Endothelial cell of umbilical vein (primary cell): ENCODE measurements at regions not wholly inside any gene's neighbourhood (a gene's known extent, or its start where the extent isn't known, plus 50 kb on each side); places are given as distances from the start of the nearest gene placed in this dataset.

ENCODE experiments used
- BruUV-seq: library from RNA; stranded (reverse); fragments of 400-500 nt; replicated peaks from 2 replicates; lab custom pipeline; 2021; lab: Mats Ljungman, UMichigan
- CTCF ChIA-PET: fragments of 300-600, 350-600 bp; sonication (Branson Sonifier 250); formaldehyde crosslinking; loops from one replicate; lab custom pipeline; 2021; ENCODE audit warnings: antibody characterized with exemption, inconsistent platforms; lab: Charles Lee
- POLR2A ChIA-PET: fragments of 300-600, 350-600 bp; sonication (Branson Sonifier 250); formaldehyde crosslinking; loops from one replicate; lab custom pipeline; 2021; ENCODE audit warnings: antibody characterized with exemption, inconsistent platforms; lab: Charles Lee
- DNase-seq: peaks from one replicate; pipeline ENCODE4 v3.0.0-alpha.2; 2011; ENCODE audit warnings: low read depth, low spot score
- FAIRE-seq: peaks from 2 replicates; lab custom pipeline; 2011; peaks lifted over from hg19 to GRCh38; lab: Jason Lieb, UNC
- H2AFZ ChIP-seq: 2 replicates; pipeline ENCODE4 v1.6.0; 2012; ENCODE audit warnings: low read depth, low read length, control low read depth, inconsistent platforms
- H3K27ac ChIP-seq: 2 replicates; pipeline ENCODE4 v1.5.1; 2011; ENCODE audit warnings: low read depth, mild to moderate bottlenecking, control low read depth, low read length, moderate library complexity; ENCODE audit not compliant: insufficient read depth
- H3K27me3 ChIP-seq, 2 experiments: 2 replicates each; pipeline versions ENCODE4 v1.6.0 to v1.6.1; 2011; ENCODE audit warnings: low read length in 2 of 2, mixed read lengths in 1 of 2; ENCODE audit not compliant: control insufficient read depth in 2 of 2, insufficient read depth in 2 of 2
- H3K36me3 ChIP-seq, 2 experiments: 2 replicates in 1 of 2; 3 replicates in 1 of 2; pipeline ENCODE4 v1.5.1; 2011; ENCODE audit warnings: low read length in 2 of 2, mild to moderate bottlenecking in 1 of 2, moderate library complexity in 1 of 2; ENCODE audit not compliant: control insufficient read depth in 2 of 2, insufficient read depth in 2 of 2; ENCODE audit errors: extremely low read depth in 1 of 2
- H3K4me1 ChIP-seq: 3 replicates; pipeline ENCODE4 v1.5.1; 2011; ENCODE audit warnings: mild to moderate bottlenecking, low read length; ENCODE audit not compliant: control insufficient read depth, insufficient read depth; ENCODE audit errors: extremely low read depth
- H3K4me2 ChIP-seq: 2 replicates; pipeline ENCODE4 v1.6.1; 2011; ENCODE audit warnings: low read length, control low read depth, mixed read lengths; ENCODE audit not compliant: insufficient read depth
- H3K4me3 ChIP-seq, 3 experiments: fragments of 200-600 bp in 1 of 3; sonication (generic), shearing (Covaris generic) in 1 of 3; replicated peaks in 1 of 3; 2 replicates each; pipeline ENCODE4 v1.5.1; 2011 to 2016; ENCODE audit warnings: control low read depth in 3 of 3, low read length in 3 of 3, mild to moderate bottlenecking in 2 of 3, inconsistent platforms in 1 of 3, low read depth in 1 of 3, moderate library complexity in 1 of 3; ENCODE audit not compliant: insufficient read depth in 1 of 3
- H3K79me2 ChIP-seq: 2 replicates; pipeline ENCODE4 v1.6.0; 2012; ENCODE audit warnings: low read length, inconsistent platforms; ENCODE audit not compliant: control insufficient read depth, insufficient read depth
- H3K9ac ChIP-seq: replicated peaks from 2 replicates; pipeline ENCODE3; 2011; ENCODE audit warnings: low read length, control low read depth; ENCODE audit not compliant: insufficient read depth; ENCODE audit errors: extremely low read depth
- H3K9me1 ChIP-seq: replicated peaks from 3 replicates; pipeline ENCODE4 v1.6.0; 2011; ENCODE audit warnings: mild to moderate bottlenecking, low read length; ENCODE audit not compliant: control insufficient read depth, insufficient read depth; ENCODE audit errors: extremely low read depth
- H3K9me3 ChIP-seq: replicated peaks from 2 replicates; pipeline ENCODE4 v1.5.1; 2012; ENCODE audit warnings: low read length, inconsistent platforms; ENCODE audit not compliant: control insufficient read depth, insufficient read depth
- H4K20me1 ChIP-seq: replicated peaks from 2 replicates; pipeline ENCODE3; 2011; ENCODE audit warnings: mild to moderate bottlenecking, low read length; ENCODE audit not compliant: control insufficient read depth, insufficient read depth; ENCODE audit errors: extremely low read depth
- EZH2 ChIP-seq: IDR thresholded peaks from 2 replicates; pipeline ENCODE4 v1.6.1; 2012; ENCODE audit warnings: borderline replicate concordance, low read depth, mild to moderate bottlenecking, moderate library complexity, low read length, inconsistent platforms; ENCODE audit not compliant: severe bottlenecking
- FOS ChIP-seq: IDR thresholded peaks from 2 replicates; pipeline ENCODE4 v1.6.1; 2011; ENCODE audit warnings: mild to moderate bottlenecking, low read length, moderate library complexity, borderline replicate concordance; ENCODE audit not compliant: insufficient read depth
- GATA2 ChIP-seq: IDR thresholded peaks from 2 replicates; pipeline ENCODE4 v1.7.0; 2011; ENCODE audit warnings: low read depth, mild to moderate bottlenecking, moderate library complexity, mixed read lengths, low read length; ENCODE audit not compliant: insufficient read length, insufficient read depth
- JUN ChIP-seq: IDR thresholded peaks from 2 replicates; pipeline ENCODE4 v1.6.1; 2011; ENCODE audit warnings: borderline replicate concordance, low read depth; ENCODE audit not compliant: insufficient read length, insufficient read depth
- MYC ChIP-seq: IDR thresholded peaks from one replicate; pipeline ENCODE4 v1.6.1; 2011; ENCODE audit warnings: mild to moderate bottlenecking, low read depth, low read length
- POLR2A ChIP-seq: IDR thresholded peaks from 2 replicates; pipeline ENCODE4 v1.6.1; 2012; ENCODE audit warnings: low read depth, mild to moderate bottlenecking, control low read depth, low read length
- POLR2AphosphoS5 ChIP-seq: IDR thresholded peaks from 2 replicates; pipeline ENCODE4 v1.6.1; 2012; ENCODE audit warnings: low read depth, mild to moderate bottlenecking, control low read depth, low read length, moderate library complexity; ENCODE audit not compliant: insufficient read depth
- dilution Hi-C: fragments of 300-500 bp; cut with MboI; formaldehyde crosslinking; loops from one replicate; pipeline ENCODE4 v1.15.0; 2019; ENCODE audit warnings: low sequenced_read_pairs; ENCODE audit not compliant: extremely low pct_ligation_motif_present
- intact Hi-C: fragments of 100-400 bp; cut with micrococcal nuclease; formaldehyde crosslinking; loops from one replicate; pipeline ENCODE4 v1.10.0; 2022
- TF ChIP-seq, protein P1 (sequence below): IDR thresholded peaks from 2 replicates; pipeline ENCODE4 v1.6.1; 2011; ENCODE audit not compliant: insufficient read depth, insufficient read length
- TF ChIP-seq, protein P2 (sequence below), 2 donors: IDR thresholded peaks; 1 replicate in 1 of 2; 2 replicates in 1 of 2; pipeline ENCODE4 v1.5.1; 2011; ENCODE audit warnings: low read length in 2 of 2, mild to moderate bottlenecking in 2 of 2, moderate library complexity in 2 of 2, control low read depth in 1 of 2, inconsistent platforms in 1 of 2, low read depth in 1 of 2; ENCODE audit not compliant: insufficient read depth in 1 of 2; ENCODE audit errors: extremely low read depth in 1 of 2

DNA sequence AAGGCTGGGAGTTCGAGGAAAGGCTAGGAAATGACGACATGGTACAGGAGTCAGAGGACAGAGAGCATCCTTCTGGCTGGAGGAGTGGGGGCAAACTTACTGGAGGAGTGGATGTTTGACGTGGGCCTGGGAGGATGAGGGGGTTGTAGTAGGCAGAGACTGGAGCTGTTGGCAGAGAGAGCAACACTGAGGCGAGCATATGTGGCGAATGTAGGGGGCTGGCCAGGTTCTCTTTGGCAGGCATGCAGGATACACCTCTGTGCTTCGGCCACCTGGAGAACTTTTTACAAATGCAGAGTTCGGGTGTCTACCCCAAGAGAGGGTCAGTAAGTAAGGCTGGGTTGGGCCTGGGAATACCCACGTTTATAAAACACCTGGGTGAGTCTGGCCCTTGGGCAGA is 385.7 kb downstream of the FUT8 start:
- no TSS peak for BruUV-seq
- DNase-seq (no peak), FAIRE-seq (no peak)
- Histone ChIP-seq H3K36me3 (no peaks in the 10 kb centered on the region), H4K20me1 (no peaks in the 10 kb centered on the region), H3K9me1 (no peaks in the 10 kb centered on the region), H3K27ac (no peak overlapping the region), H3K9ac (no peak overlapping the region), H3K27me3 (no peaks in the 10 kb centered on the region), H3K4me3 (no peak overlapping the region), H3K4me1 (no peaks in the 10 kb centered on the region), H2AFZ (no peak overlapping the region), H3K4me2 (no peak overlapping the region), H3K79me2 (no peaks in the 10 kb centered on the region), H3K9me3 (no peaks in the 10 kb centered on the region)
- intact Hi-C loops (no loop called here), dilution Hi-C loops (no loop called here)
- ChIA-PET POLR2A (no interaction called here), CTCF (no interaction called here)
- TF ChIP-seq JUN, result no peak
- TF ChIP-seq, protein P1, sequence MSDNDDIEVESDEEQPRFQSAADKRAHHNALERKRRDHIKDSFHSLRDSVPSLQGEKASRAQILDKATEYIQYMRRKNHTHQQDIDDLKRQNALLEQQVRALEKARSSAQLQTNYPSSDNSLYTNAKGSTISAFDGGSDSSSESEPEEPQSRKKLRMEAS, result no peak
- TF ChIP-seq POLR2A, result no peak
- TF ChIP-seq POLR2AphosphoS5, result no peak
- TF ChIP-seq, protein P2, sequence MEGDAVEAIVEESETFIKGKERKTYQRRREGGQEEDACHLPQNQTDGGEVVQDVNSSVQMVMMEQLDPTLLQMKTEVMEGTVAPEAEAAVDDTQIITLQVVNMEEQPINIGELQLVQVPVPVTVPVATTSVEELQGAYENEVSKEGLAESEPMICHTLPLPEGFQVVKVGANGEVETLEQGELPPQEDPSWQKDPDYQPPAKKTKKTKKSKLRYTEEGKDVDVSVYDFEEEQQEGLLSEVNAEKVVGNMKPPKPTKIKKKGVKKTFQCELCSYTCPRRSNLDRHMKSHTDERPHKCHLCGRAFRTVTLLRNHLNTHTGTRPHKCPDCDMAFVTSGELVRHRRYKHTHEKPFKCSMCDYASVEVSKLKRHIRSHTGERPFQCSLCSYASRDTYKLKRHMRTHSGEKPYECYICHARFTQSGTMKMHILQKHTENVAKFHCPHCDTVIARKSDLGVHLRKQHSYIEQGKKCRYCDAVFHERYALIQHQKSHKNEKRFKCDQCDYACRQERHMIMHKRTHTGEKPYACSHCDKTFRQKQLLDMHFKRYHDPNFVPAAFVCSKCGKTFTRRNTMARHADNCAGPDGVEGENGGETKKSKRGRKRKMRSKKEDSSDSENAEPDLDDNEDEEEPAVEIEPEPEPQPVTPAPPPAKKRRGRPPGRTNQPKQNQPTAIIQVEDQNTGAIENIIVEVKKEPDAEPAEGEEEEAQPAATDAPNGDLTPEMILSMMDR (IDR thresholded peaks at IDR 0.05; ENCODE audit: extremely low read depth in 1 of 2, insufficient read depth in 1 of 2, low read depth in 1 of 2, low read length in 2 of 2), result no peak
- no peak for TF ChIP-seq EZH2
- TF ChIP-seq GATA2, result no peak
- TF ChIP-seq MYC, result no peak
- no peak for TF ChIP-seq FOS
